ENCODE measurements at regions not wholly inside any gene's neighbourhood (a gene's known extent, or its start where the extent isn't known, plus 50 kb on each side); places are given as distances from the start of the nearest gene placed in this dataset.

DNA sequence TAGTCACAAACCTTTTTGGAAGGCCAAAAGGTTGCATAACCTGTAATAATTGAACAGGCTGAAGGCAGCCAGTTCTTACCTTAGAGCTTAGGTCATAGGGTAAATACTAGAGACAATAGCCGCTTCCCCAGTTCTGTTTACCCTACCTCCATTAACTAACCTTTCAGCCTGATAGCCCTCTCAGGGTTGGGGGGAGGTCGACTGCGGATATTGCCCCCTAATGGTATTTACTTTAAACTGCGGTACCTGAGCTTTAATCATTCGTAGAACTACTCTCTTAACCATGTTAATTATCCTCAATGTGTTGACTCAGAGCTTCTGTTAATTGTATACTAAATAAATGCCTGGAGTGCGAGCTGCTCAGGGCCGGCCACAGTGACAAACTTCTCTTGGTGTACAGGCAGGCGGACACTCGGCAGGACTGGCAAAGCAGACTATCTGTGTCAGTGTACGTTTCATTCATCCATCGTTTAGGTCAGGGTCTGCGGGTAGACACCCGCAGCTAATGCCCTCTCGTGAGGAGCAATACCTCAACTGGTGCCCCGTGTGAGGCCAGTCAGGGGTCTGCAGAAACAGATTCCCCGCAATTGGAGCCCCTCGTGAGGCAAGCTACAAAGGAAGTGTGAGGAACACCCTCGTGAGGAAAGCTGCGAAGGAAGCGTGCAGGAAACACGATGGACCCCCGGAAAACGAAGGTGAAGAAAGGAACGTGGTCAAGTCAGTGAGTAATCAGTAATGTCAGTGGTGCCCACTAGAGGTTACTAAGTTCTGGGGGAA, 115.3 kb upstream of the SCN7A start:
- Histone ChIP-seq H3K9me3 (ENCODE audit: low read depth, low read length) (no peaks in the 10 kb centered on the region), H3K79me2 (ENCODE audit: insufficient read depth, low read length) (no peaks in the 10 kb centered on the region), H3K4me1 (ENCODE audit: insufficient read depth, low read length) (no peaks in the 10 kb centered on the region), H3K4me2 (ENCODE audit: insufficient read depth, low read length) (no peak overlapping the region), H2AFZ (ENCODE audit: low read length) (no peak overlapping the region), H3K4me3 (ENCODE audit: insufficient read depth, low read length) (no peak overlapping the region), H3K36me3 (ENCODE audit: insufficient read depth, low read length) (no peaks in the 10 kb centered on the region), H3K27me3 (ENCODE audit: insufficient read depth, low read length) (no peaks in the 10 kb centered on the region), H3K27ac (ENCODE audit: low read depth, low read length) (no peak overlapping the region), H4K20me1 (ENCODE audit: insufficient read depth, low read length) (no peaks in the 10 kb centered on the region)
- TF ChIP-seq, protein P1, sequence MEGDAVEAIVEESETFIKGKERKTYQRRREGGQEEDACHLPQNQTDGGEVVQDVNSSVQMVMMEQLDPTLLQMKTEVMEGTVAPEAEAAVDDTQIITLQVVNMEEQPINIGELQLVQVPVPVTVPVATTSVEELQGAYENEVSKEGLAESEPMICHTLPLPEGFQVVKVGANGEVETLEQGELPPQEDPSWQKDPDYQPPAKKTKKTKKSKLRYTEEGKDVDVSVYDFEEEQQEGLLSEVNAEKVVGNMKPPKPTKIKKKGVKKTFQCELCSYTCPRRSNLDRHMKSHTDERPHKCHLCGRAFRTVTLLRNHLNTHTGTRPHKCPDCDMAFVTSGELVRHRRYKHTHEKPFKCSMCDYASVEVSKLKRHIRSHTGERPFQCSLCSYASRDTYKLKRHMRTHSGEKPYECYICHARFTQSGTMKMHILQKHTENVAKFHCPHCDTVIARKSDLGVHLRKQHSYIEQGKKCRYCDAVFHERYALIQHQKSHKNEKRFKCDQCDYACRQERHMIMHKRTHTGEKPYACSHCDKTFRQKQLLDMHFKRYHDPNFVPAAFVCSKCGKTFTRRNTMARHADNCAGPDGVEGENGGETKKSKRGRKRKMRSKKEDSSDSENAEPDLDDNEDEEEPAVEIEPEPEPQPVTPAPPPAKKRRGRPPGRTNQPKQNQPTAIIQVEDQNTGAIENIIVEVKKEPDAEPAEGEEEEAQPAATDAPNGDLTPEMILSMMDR (IDR thresholded peaks at IDR 0.05; ENCODE audit: extremely low read depth, low read depth, low read length) = no peak
- no peak for DNase-seq (ENCODE audit: insufficient read length, low spot score, missing footprints)

GRCh38 chr2:166607880-166608279, 113.8 kb upstream of the SCN7A start:
- no peak overlapping the region for H3K27ac ChIP-seq (ENCODE audit: low read depth, low read length)
- no peak overlapping the region for H2AFZ ChIP-seq (ENCODE audit: low read length)
- TF ChIP-seq, protein P1 (IDR thresholded peaks at IDR 0.05; ENCODE audit: extremely low read depth, low read depth, low read length) = no peak
- no peak overlapping the region for H3K4me3 ChIP-seq (ENCODE audit: insufficient read depth, low read length)
- H3K4me2 ChIP-seq (ENCODE audit: insufficient read depth, low read length) = no peak overlapping the region
- no peaks in the 10 kb centered on the region for H3K36me3 ChIP-seq (ENCODE audit: insufficient read depth, low read length)
- no peaks in the 10 kb centered on the region for H4K20me1 ChIP-seq (ENCODE audit: insufficient read depth, low read length)
- H3K9me3 ChIP-seq (ENCODE audit: low read depth, low read length) = no peaks in the 10 kb centered on the region
- DNase-seq (ENCODE audit: insufficient read length, low spot score, missing footprints) = no peak
- no peaks in the 10 kb centered on the region for H3K27me3 ChIP-seq (ENCODE audit: insufficient read depth, low read length)
- H3K79me2 ChIP-seq (ENCODE audit: insufficient read depth, low read length) = no peaks in the 10 kb centered on the region
- H3K4me1 ChIP-seq (ENCODE audit: insufficient read depth, low read length) = no peaks in the 10 kb centered on the region

GRCh38 chr2:166593403-166593802, 99.4 kb upstream of the SCN7A start:
- H3K27ac ChIP-seq (ENCODE audit: low read depth, low read length) = peak overlapping the region; percentile 49

DNA sequence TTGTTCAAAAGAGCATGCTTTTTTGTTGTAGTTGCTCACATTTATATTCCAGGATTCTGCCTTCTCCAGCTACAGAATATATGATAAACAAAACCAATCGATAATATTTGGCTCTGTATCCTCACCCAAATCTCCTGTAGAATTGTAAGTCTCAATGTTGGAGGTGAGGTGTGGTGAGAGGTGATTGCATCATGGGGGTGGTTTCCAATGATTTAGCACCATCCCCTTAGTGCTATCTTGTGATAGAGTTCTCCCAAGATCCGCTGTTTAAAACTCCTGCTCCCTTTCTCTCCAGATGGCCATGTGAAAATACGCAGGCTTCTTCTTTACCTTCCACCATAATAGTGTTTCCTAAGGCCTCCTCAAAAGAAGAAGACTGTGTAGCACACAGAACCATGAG, 98.7 kb upstream of the SCN7A start:
- Histone ChIP-seq H3K9me3 (ENCODE audit: low read depth, low read length) (peaks cover 2% of the 10 kb centered on the region), H3K4me3 (ENCODE audit: insufficient read depth, low read length) (no peak overlapping the region), H2AFZ (ENCODE audit: low read length) (no peak overlapping the region), H3K36me3 (ENCODE audit: insufficient read depth, low read length) (no peaks in the 10 kb centered on the region), H4K20me1 (ENCODE audit: insufficient read depth, low read length) (no peaks in the 10 kb centered on the region), H3K4me1 (ENCODE audit: insufficient read depth, low read length) (no peaks in the 10 kb centered on the region), H3K27me3 (ENCODE audit: insufficient read depth, low read length) (no peaks in the 10 kb centered on the region), H3K79me2 (ENCODE audit: insufficient read depth, low read length) (no peaks in the 10 kb centered on the region), H3K27ac (ENCODE audit: low read depth, low read length) (peak overlapping the region; percentile 49), H3K4me2 (ENCODE audit: insufficient read depth, low read length) (no peak overlapping the region)
- no peak for DNase-seq (ENCODE audit: insufficient read length, low spot score, missing footprints)
- TF ChIP-seq, protein P1 (IDR thresholded peaks at IDR 0.05; ENCODE audit: extremely low read depth, low read depth, low read length) = no peak

More at GRCh38 chr2:166593403-166593802, 99.4 kb upstream of the SCN7A start:
- Histone ChIP-seq H4K20me1 (ENCODE audit: insufficient read depth, low read length) (no peaks in the 10 kb centered on the region), H3K4me1 (ENCODE audit: insufficient read depth, low read length) (no peaks in the 10 kb centered on the region), H3K36me3 (ENCODE audit: insufficient read depth, low read length) (no peaks in the 10 kb centered on the region), H2AFZ (ENCODE audit: low read length) (no peak overlapping the region), H3K27me3 (ENCODE audit: insufficient read depth, low read length) (no peaks in the 10 kb centered on the region), H3K4me3 (ENCODE audit: insufficient read depth, low read length) (no peak overlapping the region), H3K9me3 (ENCODE audit: low read depth, low read length) (peaks cover 5% of the 10 kb centered on the region), H3K4me2 (ENCODE audit: insufficient read depth, low read length) (no peak overlapping the region), H3K79me2 (ENCODE audit: insufficient read depth, low read length) (no peaks in the 10 kb centered on the region)
- no peak for DNase-seq (ENCODE audit: insufficient read length, low spot score, missing footprints)
- TF ChIP-seq, protein P1 (IDR thresholded peaks at IDR 0.05; ENCODE audit: extremely low read depth, low read depth, low read length) = no peak
